ENCODE measurements at regions not wholly inside any gene's neighbourhood (a gene's known extent, or its start where the extent isn't known, plus 50 kb on each side); places are given as distances from the start of the nearest gene placed in this dataset.

DNA sequence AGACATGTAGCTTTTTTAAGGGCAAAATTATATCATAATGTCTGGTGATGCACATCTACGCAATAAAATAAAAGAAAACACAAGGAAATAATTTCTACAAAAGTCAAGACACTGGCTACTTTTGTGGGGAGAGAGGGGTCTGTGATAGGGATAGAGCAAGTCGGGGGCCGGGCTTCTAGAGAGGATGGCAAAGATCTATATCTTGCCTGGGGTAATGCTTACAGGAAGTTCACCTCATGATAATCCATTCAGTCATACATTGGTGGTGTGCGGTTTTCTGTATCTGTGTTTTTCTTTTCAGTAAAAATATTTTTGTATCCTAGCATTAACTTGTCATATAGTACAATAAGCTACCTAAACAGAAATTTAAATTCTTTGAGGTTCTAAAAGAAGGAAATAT, 178.8 kb downstream of the ARRDC4 start:
- no peak for TF ChIP-seq SP1 (CRISPR knock-in tag; conservative IDR thresholded peaks at IDR 0.05)
- TF ChIP-seq, protein P1, sequence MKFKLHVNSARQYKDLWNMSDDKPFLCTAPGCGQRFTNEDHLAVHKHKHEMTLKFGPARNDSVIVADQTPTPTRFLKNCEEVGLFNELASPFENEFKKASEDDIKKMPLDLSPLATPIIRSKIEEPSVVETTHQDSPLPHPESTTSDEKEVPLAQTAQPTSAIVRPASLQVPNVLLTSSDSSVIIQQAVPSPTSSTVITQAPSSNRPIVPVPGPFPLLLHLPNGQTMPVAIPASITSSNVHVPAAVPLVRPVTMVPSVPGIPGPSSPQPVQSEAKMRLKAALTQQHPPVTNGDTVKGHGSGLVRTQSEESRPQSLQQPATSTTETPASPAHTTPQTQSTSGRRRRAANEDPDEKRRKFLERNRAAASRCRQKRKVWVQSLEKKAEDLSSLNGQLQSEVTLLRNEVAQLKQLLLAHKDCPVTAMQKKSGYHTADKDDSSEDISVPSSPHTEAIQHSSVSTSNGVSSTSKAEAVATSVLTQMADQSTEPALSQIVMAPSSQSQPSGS (CRISPR knock-in tag; IDR thresholded peaks at IDR 0.05; ENCODE audit: borderline replicate concordance, low read depth): no peak
- no peak for TF ChIP-seq JAZF1 (CRISPR knock-in tag; IDR thresholded peaks at IDR 0.05)
- no peak for TF ChIP-seq ZNF121 (CRISPR knock-in tag; IDR thresholded peaks at IDR 0.05)
- TF ChIP-seq, protein P2, sequence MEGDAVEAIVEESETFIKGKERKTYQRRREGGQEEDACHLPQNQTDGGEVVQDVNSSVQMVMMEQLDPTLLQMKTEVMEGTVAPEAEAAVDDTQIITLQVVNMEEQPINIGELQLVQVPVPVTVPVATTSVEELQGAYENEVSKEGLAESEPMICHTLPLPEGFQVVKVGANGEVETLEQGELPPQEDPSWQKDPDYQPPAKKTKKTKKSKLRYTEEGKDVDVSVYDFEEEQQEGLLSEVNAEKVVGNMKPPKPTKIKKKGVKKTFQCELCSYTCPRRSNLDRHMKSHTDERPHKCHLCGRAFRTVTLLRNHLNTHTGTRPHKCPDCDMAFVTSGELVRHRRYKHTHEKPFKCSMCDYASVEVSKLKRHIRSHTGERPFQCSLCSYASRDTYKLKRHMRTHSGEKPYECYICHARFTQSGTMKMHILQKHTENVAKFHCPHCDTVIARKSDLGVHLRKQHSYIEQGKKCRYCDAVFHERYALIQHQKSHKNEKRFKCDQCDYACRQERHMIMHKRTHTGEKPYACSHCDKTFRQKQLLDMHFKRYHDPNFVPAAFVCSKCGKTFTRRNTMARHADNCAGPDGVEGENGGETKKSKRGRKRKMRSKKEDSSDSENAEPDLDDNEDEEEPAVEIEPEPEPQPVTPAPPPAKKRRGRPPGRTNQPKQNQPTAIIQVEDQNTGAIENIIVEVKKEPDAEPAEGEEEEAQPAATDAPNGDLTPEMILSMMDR (IDR thresholded peaks at IDR 0.05): no peak
- no peak for TF ChIP-seq ESRRA (CRISPR knock-in tag; IDR thresholded peaks at IDR 0.05; ENCODE audit: borderline replicate concordance)
- no peak for TF ChIP-seq PRRX2 (CRISPR knock-in tag; IDR thresholded peaks at IDR 0.05)
- TF ChIP-seq ATF1 (CRISPR knock-in tag; IDR thresholded peaks at IDR 0.05): no peak
- TF ChIP-seq, protein P3, sequence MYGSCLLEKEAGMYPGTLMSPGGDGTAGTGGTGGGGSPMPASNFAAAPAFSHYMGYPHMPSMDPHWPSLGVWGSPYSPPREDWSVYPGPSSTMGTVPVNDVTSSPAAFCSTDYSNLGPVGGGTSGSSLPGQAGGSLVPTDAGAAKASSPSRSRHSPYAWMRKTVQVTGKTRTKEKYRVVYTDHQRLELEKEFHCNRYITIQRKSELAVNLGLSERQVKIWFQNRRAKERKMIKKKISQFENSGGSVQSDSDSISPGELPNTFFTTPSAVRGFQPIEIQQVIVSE (CRISPR knock-in tag; IDR thresholded peaks at IDR 0.05; ENCODE audit: borderline replicate concordance): no peak
- TF ChIP-seq FOXK1 (CRISPR knock-in tag; IDR thresholded peaks at IDR 0.05): no peak

All from WTC11 (cell line).